Glomerular endothelial cell (primary cell): ENCODE measurements at regions not wholly inside any gene's neighbourhood (a gene's known extent, or its start where the extent isn't known, plus 50 kb on each side); places are given as distances from the start of the nearest gene placed in this dataset.

Experiments used
- DNase-seq: peaks from one replicate; pipeline ENCODE4 v3.0.0-alpha.2; 2011; ENCODE audit warnings: low read depth, low spot score; ENCODE audit errors: extremely low read depth

GRCh38 chr7:70846208-70846607 lies 285.7 kb upstream of the GALNT17 start:
- no peak for DNase-seq

GRCh38 chr7:70849580-70850235 lies 282.2 kb upstream of the GALNT17 start:
- DNase-seq = no peak

GRCh38 chr7:70855373-70855772 lies 276.6 kb upstream of the GALNT17 start:
- no peak for DNase-seq

GRCh38 chr7:70856901-70857630 lies 274.9 kb upstream of the GALNT17 start:
- peak; percentile 18 for DNase-seq

- no peak for DNase-seq
These were observed 274.0 kb upstream of the GALNT17 start for GRCh38 chr7:70857793-70858545.

GRCh38 chr7:70867513-70867912 lies 264.4 kb upstream of the GALNT17 start:
- DNase-seq = no peak

- DNase-seq = no peak
These were observed 261.6 kb upstream of the GALNT17 start for GRCh38 chr7:70870349-70870748.

GRCh38 chr7:70872188-70872587 lies 259.8 kb upstream of the GALNT17 start:
- DNase-seq = no peak

GRCh38 chr7:70881167-70881847 lies 250.6 kb upstream of the GALNT17 start:
- DNase-seq = no peak

- DNase-seq = no peak
These were observed 248.0 kb upstream of the GALNT17 start for GRCh38 chr7:70883750-70884439.

GRCh38 chr7:70884440-70884764 lies 247.5 kb upstream of the GALNT17 start:
- DNase-seq = no peak

- no peak for DNase-seq
These were observed 247.1 kb upstream of the GALNT17 start for GRCh38 chr7:70884809-70885208.

GRCh38 chr7:70886547-70886946 lies 245.4 kb upstream of the GALNT17 start:
- DNase-seq = no peak

- no peak for DNase-seq
These were observed 244.8 kb upstream of the GALNT17 start for GRCh38 chr7:70887186-70887585.

GRCh38 chr7:70890147-70890969 lies 241.6 kb upstream of the GALNT17 start:
- DNase-seq = no peak

GRCh38 chr7:70893422-70893821 lies 238.5 kb upstream of the GALNT17 start:
- DNase-seq = no peak

GRCh38 chr7:70893971-70894715 lies 237.8 kb upstream of the GALNT17 start:
- DNase-seq = no peak

- no peak for DNase-seq
These were observed 237.1 kb upstream of the GALNT17 start for GRCh38 chr7:70894799-70895198.
